ENCODE measurements at regions not wholly inside any gene's neighbourhood (a gene's known extent, or its start where the extent isn't known, plus 50 kb on each side); places are given as distances from the start of the nearest gene placed in this dataset.
"Not testable (repeated sequence)": the region's sequence is repeated elsewhere in the genome, so short reads cannot be mapped to it uniquely, and the experiment has no call there.

DNA sequence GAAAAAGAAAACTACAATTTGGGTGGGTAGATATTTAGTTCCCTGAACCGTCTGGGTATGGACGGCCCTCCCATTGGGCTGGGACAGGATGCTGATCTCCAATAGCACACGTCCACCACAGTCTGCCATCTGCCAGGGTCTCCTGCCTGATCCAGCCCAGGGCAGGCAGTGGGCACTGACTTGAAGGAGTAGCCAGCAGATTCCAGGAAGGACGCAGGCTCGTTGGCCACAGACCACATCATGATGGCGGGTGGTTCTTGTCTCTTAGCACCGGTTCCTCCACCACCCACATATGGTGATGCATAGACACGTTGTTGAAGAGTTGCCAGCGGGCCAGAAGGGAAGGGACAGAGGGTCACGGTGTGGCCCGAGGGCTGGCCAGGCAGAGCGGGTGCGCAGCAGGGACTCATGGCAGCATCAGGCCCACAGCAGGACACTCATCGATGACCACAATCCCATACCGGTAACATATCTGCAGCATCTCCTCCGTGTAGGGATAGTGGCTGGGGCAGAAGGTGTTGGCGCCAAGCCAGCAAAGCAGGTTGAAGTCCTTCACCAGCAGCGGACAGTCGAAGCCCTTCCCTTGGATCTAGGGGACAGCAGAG lies 155.8 kb upstream of the FAM174A start:
- DNase-seq (ENCODE audit: low read depth in 2 of 2) = not testable (repeated sequence)

DNA sequence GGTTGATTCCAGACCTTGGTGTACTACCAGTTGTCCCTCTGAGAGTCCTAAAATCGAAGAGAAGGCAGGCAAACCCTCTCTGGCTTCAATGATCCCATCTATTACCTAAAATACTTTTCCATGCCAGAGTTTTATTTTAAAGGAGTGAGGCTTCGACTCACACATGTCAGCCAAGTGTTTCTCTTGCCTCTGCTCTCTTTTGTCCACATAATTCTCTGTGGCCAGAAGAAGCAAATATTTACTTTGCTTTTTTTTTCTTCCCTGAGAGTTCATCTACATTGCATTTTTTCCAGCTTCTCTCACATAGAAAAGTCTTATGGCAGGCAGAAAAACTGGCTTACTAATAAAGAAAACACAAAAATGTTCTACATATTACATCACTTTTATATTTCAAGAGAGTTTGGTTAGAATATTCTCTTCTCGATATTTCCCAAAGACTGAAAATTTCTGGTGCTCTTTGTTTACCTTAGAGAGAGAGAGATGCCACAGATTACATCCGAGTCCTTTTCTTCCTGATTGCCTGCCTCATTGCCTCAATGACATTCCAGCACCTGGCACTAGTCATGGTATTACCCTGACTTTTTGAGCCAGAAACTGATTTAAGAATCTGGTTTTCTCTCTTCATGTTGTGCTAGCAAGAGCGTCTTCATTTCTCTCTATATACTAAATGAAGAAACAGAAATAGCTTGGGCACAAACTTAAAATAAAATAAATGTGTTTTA lies 170.3 kb upstream of the FAM174A start:
- not testable (repeated sequence) for DNase-seq (ENCODE audit: low read depth in 2 of 2)

DNA sequence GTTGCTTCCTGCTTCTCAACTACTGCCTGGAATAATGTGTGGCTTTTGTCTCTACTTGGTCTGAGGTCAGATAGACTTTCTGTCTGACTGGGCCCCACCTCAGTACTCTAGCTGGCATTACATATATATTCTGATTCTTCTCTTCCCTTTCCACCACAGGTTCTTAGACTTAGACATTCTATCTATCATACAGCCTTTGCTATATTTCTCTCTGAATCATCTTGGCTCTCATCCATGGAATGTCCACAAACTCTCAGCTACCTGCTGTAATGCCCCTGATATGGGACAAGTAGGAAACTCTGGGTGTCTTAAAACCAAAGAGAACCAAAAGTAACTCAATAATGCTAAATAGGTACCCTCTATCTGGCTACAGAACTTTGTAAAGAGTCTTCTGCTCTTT lies 170.8 kb upstream of the FAM174A start:
- not testable (repeated sequence) for DNase-seq (ENCODE audit: low read depth in 2 of 2)

DNA sequence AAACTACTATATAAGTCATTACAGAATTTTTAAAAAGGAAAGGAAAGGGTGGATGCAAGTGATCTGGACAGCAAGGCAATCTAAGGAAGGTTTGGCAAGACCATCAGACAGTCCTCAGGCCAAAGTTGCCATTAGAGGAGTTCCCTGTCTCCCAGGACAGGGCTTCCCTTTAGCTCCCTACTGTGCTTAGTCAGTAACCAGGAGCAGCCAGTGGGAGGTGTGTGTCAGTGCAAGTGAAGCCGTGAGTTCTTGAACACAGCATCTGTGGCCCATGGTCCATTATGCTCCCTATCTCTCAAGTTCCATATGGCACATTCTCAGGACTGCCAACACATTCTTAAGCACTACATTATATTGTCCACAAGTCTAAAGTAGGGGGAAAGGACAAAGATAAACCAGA lies 175.2 kb upstream of the FAM174A start:
- not testable (repeated sequence) for DNase-seq (ENCODE audit: low read depth in 2 of 2)

DNA sequence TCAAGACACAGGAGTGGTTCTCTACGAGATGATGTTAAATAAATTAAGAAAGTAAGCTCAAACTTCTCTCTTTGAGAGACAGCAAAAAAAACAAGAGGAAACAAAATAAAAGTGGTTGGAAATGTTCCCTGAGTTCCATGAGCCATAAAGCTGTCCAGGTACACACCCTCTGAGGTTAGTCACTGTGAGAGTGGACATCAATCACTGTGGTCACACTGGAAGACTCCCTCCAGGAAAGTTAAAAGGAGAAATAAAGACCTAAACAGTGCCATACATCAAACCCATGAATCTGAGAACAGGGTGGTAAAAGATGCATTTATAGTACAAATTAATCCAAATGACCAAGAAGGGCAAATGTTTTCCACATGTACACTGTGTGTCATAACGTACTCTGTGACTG lies 188.9 kb upstream of the FAM174A start:
- DNase-seq (ENCODE audit: low read depth in 2 of 2) = not testable (repeated sequence)

DNA sequence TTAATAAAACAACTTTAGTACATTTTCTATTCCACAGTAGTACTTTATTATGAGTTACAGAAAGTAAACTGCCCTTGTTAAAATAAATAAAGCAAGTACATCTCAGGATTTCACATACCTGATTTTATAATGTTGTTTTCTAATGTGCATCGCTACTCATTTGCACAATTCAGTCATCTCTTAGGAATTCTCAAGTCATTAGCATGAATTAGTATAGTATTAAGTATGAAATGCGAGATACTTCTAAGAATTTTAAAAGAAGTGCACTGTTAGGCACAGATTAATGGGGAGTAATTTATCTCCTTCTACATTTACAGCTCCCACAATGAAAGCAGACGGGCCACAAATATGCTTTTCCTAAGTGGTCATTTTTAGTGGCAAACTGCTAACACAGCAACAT lies 193.7 kb upstream of the FAM174A start:
- DNase-seq (ENCODE audit: low read depth in 2 of 2) = not testable (repeated sequence)

DNA sequence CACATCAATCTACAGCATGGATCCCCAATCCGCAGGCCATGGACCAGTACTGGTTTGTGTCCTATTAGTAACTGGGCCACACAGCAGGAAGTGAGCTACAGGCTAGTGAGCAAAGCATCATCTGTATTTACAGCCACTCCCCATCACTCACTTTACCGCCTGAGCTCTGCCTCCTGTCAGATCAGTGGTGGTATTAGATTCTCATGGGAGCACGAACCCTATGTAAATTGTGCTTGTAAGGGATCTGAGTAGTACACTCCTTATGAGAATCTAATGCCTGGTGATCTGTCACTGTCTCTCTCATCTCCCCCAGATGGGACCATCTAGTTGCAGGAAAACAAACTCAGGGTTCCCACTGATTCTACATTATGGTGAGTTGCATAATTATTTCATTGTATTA lies 212.7 kb upstream of the FAM174A start:
- DNase-seq (ENCODE audit: low read depth in 2 of 2) = no peak

DNA sequence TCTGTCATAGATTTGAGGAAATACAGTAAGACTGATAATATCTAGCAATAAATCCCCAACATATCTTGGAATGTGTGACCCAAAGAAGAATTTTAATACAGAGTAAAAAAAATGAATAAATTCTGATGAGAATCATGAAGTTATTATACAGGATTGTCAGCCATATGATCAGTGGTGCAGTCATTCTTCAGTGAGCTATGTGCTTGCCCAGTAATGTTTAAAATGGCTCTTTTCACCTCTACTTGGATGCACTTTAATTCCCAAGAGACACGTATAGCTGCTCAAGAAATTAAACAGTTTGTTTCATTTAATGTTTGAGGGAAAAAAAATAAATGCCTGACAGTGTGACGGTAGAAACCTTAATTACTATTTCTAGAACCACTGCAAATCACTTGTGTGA lies 215.3 kb upstream of the FAM174A start:
- no peak for DNase-seq (ENCODE audit: low read depth in 2 of 2)

DNA sequence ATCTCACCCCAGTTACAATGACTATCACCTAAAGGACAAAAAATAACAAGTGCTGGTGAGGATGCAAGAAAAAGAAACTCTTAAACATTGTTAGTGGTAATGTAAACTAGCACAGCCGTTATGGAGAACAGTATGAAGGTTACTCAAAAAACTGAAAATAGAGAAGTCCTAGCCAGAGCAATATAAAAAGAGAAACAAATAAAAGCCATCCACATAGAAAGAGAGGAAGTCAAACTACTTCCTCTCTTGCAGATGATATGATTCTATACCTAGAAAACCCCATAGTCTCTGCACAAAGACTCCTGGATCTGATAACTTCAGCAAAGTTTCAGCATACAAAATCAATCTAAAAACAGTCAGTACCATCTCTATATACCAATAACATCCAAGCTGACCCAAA lies 221.5 kb upstream of the FAM174A start:
- no peak for DNase-seq (ENCODE audit: low read depth in 2 of 2)

DNA sequence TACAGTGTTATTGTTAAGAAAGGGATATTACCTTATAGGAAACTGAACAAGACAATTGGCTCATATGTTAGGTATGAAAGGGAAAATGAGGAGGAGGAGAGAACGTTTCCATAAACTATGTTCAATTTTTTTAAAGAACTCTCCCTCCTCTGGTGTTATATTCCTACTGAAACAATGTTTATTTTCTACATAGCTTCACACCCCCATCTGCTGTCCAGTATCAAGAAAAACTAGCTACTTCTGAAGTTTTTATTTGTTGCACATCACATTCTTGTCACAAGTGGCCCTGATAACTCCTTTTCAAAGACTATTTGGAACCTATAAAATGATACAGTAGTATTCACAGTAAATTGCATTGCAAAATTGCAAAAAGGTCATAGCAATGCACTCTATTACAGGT lies 223.4 kb upstream of the FAM174A start:
- no peak for DNase-seq (ENCODE audit: low read depth in 2 of 2)

DNA sequence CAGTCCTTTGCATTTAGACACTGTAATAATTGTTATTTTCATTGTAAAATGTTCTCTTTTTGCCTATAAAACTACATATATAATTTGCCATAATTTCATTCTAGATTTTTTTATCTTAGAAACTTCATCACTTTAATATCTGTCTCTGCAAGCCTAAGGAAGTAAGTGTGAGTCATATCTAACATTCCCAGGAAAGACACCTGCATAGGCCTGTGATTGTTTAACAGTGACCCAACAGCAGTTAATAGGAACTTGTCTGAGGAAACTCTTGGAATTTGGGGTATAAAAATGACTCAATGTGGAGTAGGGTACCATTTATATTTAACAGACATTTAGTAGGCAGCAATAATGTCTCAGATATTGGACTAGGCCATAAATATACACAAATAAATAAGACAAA lies 229.2 kb upstream of the FAM174A start:
- no peak for DNase-seq (ENCODE audit: low read depth in 2 of 2)

DNA sequence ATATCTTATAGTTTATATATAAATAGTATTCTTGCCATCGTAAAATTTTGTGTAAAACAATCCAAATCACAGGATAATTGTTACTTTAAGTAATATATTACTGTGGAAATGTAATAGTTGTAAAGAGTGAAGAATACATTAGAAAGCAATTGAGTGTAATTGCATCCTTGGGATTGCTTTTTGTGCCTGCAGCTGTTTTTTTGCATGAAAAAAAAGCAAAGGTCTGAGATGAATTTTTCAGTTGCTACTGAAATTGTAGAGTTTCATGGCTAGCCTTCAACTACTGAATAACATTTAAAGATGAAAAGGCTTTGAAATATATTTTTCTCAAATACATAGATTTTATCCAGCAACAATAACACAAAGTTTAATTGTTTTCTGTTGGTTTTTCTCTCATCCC lies 232.0 kb upstream of the FAM174A start:
- no peak for DNase-seq (ENCODE audit: low read depth in 2 of 2)

DNA sequence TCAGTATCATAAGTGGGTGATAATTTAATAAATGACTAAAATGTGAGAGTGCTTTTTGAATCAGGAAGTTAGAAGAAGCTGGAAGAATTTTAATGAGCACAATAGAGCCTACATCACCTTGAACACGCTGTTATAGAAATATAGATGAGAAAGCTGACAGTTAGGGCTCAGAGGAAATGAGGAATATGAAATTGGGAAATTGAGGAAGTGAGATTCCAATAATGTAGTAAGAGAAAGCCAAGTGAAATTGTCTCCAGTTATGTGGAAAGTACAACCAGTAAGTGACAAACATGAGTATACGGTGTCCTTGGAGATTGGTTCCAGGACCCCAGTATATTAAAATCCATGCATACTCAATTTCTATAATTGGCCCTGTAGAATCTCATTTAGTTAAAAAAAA lies 235.9 kb upstream of the FAM174A start:
- no peak for DNase-seq (ENCODE audit: low read depth in 2 of 2)

DNA sequence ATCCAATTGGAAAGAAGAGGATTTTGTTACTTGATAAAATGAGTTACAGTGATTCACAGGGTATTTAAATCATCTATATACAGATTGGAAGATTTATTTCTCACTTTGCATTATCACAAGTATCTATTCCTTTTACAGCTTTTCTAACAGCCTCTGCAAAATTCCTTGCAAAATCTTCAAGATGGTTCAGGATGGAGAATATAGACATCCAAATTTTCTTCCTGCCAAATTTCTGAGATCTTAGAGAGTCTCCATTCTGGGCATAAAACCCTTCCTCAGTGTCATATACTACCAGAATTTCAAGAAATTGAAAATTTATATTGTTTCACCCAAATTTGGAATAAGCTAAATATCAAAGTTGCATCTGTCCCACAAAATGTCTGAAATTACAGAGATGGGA lies 259.1 kb upstream of the FAM174A start:
- DNase-seq (ENCODE audit: low read depth in 2 of 2) = no peak

DNA sequence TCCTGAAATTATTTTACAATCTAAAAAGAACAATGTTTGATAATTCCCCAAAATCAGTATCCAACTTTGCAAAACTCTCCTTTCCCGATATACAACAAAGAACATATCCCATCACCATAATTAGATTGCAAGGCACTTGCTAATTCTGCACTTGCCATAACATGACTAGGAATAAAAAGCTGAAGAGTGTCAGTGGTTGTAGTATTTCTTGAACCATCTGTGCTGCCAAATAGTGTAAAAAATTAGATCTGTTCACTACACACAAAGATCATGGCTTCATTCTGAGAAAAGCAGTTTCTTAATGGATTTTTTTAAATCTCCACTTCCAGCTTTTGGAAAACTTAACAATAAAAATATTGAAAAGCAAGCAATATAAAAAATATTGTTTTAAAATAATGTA lies 259.5 kb upstream of the FAM174A start:
- DNase-seq (ENCODE audit: low read depth in 2 of 2) = no peak

DNA sequence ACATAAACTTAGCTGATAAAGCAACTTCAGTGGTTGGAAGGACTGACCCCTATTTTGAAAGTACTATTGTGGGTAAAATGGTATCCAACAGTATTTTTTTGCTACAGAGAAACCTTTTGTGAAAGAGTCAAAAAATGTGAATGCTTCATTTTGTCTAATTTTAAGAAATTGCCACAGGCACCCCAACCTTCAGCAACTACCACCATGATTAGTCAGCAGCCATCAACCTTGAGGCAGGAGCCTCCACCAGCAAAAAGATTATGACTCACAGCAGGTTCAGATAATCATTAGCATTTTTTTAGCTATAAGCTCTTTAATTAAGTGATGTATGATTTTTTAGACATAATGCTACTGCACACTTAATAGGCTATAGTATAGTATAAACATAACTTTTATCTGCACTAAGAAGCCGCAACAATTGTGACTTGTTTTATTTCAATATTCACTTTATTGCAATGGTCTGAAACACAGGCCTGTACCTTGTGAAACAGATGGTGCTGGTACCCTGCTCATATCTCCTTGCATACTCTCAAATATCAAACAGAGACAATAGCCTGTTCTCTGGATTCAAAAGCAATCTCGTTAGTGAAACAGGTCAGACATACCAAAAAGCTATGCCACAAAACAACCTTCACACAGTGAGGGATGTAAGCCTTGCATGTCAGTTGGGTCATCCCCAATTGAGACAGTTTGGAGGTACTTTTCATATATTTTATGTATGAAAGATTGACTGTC lies 261.2 kb upstream of the FAM174A start:
- DNase-seq (ENCODE audit: low read depth in 2 of 2) = no peak

DNA sequence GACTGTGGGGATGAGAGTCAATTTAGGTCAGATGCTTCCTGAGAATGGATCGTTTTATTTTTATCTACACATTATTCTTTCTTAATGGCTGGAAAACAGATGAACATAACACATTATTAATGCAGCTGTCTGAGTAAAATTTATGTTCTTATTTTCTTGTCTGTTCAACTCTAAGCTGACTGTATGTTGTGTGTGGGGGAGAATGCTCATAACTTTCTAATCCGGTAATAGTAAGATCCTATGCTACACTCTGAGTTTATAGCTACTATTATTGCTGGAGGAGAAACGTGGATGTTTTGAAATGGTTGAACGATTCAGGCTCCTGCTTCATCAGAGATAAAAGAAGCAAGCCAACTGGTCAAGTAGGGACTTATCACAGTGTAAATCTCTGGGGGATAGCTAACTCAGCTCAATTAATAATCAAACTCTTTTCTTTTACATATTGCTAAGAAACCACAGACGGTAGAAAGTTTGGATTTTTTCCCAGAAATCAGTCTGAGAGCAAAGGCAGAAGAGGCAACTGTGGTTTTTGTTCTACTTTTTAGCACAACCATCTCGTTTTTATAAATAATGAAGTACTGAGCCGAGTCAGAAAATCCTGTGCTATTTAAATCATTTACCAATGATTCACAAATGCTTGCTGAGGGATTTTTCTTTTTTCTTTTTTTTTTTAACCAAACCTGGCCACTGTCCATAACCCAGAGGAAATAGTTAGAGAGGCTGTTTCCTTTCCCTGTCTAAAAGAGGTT lies 265.0 kb upstream of the FAM174A start:
- DNase-seq (ENCODE audit: low read depth in 2 of 2) = no peak

DNA sequence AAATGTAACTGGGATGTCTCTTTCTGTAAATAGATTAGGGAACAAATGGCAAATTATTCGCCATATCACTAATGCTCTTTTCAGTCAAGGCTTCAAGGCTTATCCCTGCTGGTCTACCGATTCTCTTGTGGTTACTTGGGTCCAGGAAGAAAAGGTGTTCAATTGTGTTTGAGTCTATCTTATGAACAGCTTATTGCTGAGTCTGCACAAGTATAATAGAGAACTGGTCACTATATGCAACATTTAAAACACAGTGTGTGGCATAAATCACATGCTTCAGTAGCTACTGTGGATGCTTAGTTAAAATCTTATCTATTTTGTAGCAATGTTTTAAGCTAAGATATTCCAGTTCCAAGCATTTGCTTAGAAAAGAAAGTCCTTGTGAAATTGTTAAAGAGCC lies 274.2 kb upstream of the FAM174A start:
- DNase-seq (ENCODE audit: low read depth in 2 of 2) = no peak

DNA sequence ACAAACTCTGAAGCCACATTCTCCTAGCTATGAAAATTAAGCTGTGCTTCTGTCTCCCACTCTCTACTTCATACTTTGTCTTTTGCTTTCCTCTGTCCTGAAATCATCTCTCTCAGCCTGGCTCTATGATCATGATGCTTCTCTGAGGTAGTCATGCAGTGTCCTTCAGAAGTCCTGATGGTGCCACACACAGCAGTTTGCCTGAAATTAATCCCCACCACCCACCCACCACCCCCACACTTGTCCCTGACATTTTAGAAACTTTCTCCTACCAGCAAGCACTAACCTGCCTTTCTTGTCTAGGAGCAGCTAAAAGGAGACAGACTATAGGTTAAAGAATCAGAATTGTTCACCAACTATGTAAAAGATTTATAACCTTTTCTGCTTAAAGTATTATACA lies 282.2 kb upstream of the FAM174A start:
- no peak for DNase-seq (ENCODE audit: low read depth in 2 of 2)

DNA sequence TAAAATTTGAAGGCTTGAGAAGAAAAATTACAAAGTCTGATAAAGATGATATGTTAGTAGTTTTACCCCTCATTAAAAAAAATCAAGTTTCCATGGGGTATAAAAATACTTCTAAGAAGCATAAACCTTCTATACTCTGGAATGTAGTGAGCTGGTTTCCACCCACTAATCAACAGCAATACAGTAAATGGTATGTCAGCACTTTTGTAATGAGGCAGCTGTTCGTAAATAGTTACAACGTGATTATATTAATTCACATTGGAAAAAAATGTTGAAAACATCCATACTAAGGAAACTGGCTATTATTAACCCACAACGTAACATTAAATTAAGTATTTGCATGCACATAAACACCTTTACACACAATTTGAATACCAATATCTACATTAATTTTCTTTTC lies 283.1 kb upstream of the FAM174A start:
- no peak for DNase-seq (ENCODE audit: low read depth in 2 of 2)

DNA sequence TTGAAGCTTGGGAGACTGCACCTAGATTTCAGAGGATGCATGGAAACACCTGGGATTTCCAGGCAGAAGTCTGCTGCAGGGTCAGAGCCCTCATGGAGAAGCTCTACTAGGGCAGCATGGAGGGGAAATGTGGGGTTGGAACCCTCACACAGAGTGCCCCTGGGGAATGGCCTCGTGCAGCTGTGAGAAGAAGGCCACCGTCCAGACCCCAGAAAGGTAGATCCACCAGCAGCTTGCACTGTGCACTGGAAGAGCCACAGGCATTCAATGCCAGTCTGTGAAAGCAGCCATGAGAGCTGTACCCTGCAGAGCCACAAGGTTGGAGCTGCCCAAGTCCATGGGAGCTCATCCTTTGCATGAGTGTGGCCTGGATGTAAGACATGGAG lies 285.3 kb upstream of the FAM174A start:
- DNase-seq (ENCODE audit: low read depth in 2 of 2) = no peak

DNA sequence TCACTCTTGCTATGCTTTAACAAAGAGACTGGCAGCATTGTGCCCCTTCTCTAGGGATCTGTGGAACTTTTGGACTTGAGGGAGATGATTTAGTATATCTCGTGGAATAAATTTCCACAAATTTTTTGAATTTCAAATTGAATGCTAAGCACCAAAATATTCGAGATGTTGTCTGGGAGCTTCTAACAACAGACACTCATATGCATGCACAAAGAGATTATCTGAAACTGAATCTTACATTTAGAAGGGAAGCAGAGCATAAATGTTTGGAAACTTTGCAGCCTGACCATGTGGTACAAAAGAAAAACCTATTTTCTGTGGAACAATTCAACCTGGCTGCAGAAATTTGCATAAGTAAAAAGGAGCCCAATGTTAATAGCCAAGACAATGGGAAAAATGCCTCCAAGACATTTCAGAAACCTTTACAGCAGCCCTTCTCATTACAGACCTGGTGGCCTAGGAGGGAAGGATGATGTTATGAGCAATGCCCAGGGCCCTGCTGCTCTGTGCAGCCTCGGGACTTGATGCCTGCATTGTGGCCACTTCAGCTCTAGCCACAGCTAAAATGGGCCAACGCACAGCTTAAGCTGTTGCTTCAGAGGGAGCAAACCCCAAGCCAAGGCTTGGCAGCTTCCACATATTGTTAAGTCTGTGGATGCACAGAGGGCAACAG lies 285.8 kb upstream of the FAM174A start:
- no peak for DNase-seq (ENCODE audit: low read depth in 2 of 2)
